Esophagus squamous epithelium (tissue), 5 donors: ENCODE measurements at regions not wholly inside any gene's neighbourhood (a gene's known extent, or its start where the extent isn't known, plus 50 kb on each side); places are given as distances from the start of the nearest gene placed in this dataset.

Source experiments
- DNase-seq: peaks from one replicate; lab custom pipeline; 2025; lab: John Stamatoyannopoulos, UW
- H3K27ac ChIP-seq, 4 donors: fragments of 200-600 bp; sonication (generic); one replicate each; pipeline ENCODE4 v1.5.1; 2016 to 2019; ENCODE audit warnings: mild to moderate bottlenecking in 1 of 4
- H3K27me3 ChIP-seq, 4 donors: fragments of 200-600 bp; sonication (generic); 1 replicate in 3 of 4; 2 replicates in 1 of 4; pipeline versions ENCODE4 v1.5.1 to v1.6.0; 2017 to 2021; ENCODE audit warnings: antibody characterized with exemption in 1 of 4
- H3K36me3 ChIP-seq, 3 donors: fragments of 200-600 bp; sonication (generic); one replicate each; pipeline ENCODE4 v1.5.1; 2016 to 2019
- H3K4me1 ChIP-seq, 3 donors: fragments of 200-600 bp; sonication (generic); one replicate each; pipeline ENCODE4 v1.5.1; 2017 to 2019
- H3K4me3 ChIP-seq, 4 donors: fragments of 200-600 bp; sonication (generic); 1 replicate in 3 of 4; 2 replicates in 1 of 4; pipeline ENCODE4 v1.5.1; 2016 to 2019; ENCODE audit warnings: mild to moderate bottlenecking in 2 of 4, moderate library complexity in 1 of 4
- H3K9me3 ChIP-seq, 3 donors: fragments of 200-600 bp; sonication (generic); one replicate each; pipeline ENCODE4 v1.5.1; 2016 to 2019
- POLR2A ChIP-seq, 4 donors: fragments of 450-650 bp; IDR thresholded peaks; one replicate each; pipeline ENCODE4 v1.6.1; 2017; ENCODE audit warnings: antibody characterized with exemption in 4 of 4, mild to moderate bottlenecking in 4 of 4, moderate library complexity in 3 of 4
- WGBS, 2 donors: methylation state at CpG; one replicate each; pipeline ENCODE4 v1.1.5; 2018; 5-methylcytosine and 5-hydroxymethylcytosine counted together
- intact Hi-C: fragments of 100-400 bp; cut with DNase I; formaldehyde crosslinking; loops from one replicate; pipeline ENCODE4 v1.15.0; 2022
- TF ChIP-seq, protein P1 (sequence below), 6 experiments: fragments of 450-650 bp in 4 of 6; fragments of 200-600 bp in 2 of 6; sonication (generic) in 2 of 6; IDR thresholded peaks; one replicate each; pipeline ENCODE4 v1.5.1; 2016 to 2019; ENCODE audit warnings: antibody characterized with exemption in 6 of 6, mild to moderate bottlenecking in 4 of 6, moderate library complexity in 4 of 6
- donor health status: DM: yes; HTN: yes; CAD: no.

DNA sequence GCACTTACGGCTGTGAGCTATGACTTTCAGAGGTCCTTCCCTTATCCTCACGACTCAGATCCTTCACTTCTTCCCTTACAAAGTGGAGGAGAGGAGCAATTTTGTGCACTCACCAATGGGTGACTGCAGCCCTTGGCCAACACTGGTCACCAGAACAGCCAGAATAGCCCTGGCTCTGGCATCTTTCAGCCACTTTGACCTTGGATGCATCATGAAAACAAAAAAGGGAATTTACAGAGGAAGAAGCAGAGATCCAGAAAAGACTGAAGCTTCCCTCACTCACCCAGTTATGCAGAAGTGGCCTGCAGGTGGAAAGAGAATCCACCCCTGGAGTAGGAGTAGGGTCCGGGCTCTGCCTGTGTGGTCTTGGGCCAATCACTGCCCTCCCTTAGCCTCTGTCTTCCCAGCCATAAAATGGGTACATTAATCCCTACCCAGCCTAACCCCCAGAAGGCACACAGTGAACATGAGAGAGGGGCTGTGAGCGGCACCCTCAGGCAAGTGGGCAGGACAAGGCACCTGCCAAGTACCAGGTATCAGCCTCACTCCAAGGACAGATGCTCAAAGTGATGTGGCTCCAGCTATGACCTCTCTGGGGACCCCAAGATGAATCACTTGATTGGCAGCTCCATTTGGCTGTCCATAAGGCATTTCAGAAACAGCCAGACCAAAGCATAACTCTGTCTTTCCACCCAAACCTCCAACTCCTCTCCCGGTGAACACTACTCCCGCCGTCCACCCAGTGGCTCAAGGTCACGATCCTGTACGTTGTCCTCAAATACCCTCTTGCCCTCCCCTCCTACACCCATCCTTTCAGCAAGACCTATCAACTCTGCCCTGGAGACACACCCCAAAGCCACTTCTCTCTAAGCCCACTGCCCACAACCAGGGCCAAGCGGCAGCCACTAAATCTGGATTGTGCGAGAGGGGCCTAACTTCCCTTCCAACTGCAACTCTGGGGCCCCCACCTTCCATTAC lies 129.8 kb upstream of the ZMIZ1 start:
- TF ChIP-seq POLR2A (IDR thresholded peaks at IDR 0.05) = no peak
- TF ChIP-seq, protein P1, sequence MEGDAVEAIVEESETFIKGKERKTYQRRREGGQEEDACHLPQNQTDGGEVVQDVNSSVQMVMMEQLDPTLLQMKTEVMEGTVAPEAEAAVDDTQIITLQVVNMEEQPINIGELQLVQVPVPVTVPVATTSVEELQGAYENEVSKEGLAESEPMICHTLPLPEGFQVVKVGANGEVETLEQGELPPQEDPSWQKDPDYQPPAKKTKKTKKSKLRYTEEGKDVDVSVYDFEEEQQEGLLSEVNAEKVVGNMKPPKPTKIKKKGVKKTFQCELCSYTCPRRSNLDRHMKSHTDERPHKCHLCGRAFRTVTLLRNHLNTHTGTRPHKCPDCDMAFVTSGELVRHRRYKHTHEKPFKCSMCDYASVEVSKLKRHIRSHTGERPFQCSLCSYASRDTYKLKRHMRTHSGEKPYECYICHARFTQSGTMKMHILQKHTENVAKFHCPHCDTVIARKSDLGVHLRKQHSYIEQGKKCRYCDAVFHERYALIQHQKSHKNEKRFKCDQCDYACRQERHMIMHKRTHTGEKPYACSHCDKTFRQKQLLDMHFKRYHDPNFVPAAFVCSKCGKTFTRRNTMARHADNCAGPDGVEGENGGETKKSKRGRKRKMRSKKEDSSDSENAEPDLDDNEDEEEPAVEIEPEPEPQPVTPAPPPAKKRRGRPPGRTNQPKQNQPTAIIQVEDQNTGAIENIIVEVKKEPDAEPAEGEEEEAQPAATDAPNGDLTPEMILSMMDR (IDR thresholded peaks at IDR 0.05) = no peak
- peak overlapping the region in 1 of 4 donors; percentile 84 for H3K27ac ChIP-seq
- intact Hi-C loops = no loop called here
- no peak for DNase-seq
- no peaks in the 10 kb centered on the region for H3K36me3 ChIP-seq
- H3K9me3 ChIP-seq = no peaks in the 10 kb centered on the region
- 82 to 94% methylated on average over 10 to 11 of the region's 11 CpGs for WGBS, 2 donors
- H3K4me3 ChIP-seq = no peak overlapping the region
- H3K4me1 ChIP-seq = peaks cover 22 to 44% (median 25%) of the 10 kb centered on the region in 3 donors
- H3K27me3 ChIP-seq = no peaks in the 10 kb centered on the region

GRCh38 chr10:78942091-78942501 lies 126.7 kb upstream of the ZMIZ1 start:
- no peaks in the 10 kb centered on the region for H3K36me3 ChIP-seq
- H3K27me3 ChIP-seq = no peaks in the 10 kb centered on the region
- no peak for DNase-seq
- no peak overlapping the region for H3K27ac ChIP-seq
- intact Hi-C loops = no loop called here
- no peak overlapping the region for H3K4me3 ChIP-seq
- no peaks in the 10 kb centered on the region for H3K9me3 ChIP-seq
- no peak for TF ChIP-seq POLR2A (IDR thresholded peaks at IDR 0.05)
- TF ChIP-seq, protein P1 (IDR thresholded peaks at IDR 0.05) = no peak
- peaks cover 17 to 41% (median 23%) of the 10 kb centered on the region in 3 donors for H3K4me1 ChIP-seq
- WGBS, 2 donors = 76 to 78% methylated on average over 4 of the region's 4 CpGs

GRCh38 chr10:78944723-78945312 lies 123.9 kb upstream of the ZMIZ1 start:
- no peaks in the 10 kb centered on the region for H3K27me3 ChIP-seq
- H3K4me3 ChIP-seq = no peak overlapping the region
- H3K9me3 ChIP-seq = no peaks in the 10 kb centered on the region
- H3K36me3 ChIP-seq = no peaks in the 10 kb centered on the region
- TF ChIP-seq POLR2A (IDR thresholded peaks at IDR 0.05) = no peak
- TF ChIP-seq, protein P1 (IDR thresholded peaks at IDR 0.05) = no peak
- intact Hi-C loops = no loop called here
- H3K27ac ChIP-seq = peak overlapping the region in 3 of 4 donors; percentile 25 to 57 (median 34)
- no peak for DNase-seq
- peaks cover 5 to 55% (median 28%) of the 10 kb centered on the region in 3 donors for H3K4me1 ChIP-seq
- 60 to 64% methylated on average over 3 of the region's 3 CpGs for WGBS, 2 donors

GRCh38 chr10:78945838-78946237 lies 122.9 kb upstream of the ZMIZ1 start:
- Histone ChIP-seq H3K9me3 (no peaks in the 10 kb centered on the region), H3K4me1 (peaks cover 11 to 66% (median 34%) of the 10 kb centered on the region in 3 donors), H3K36me3 (no peaks in the 10 kb centered on the region), H3K4me3 (no peak overlapping the region), H3K27ac (peak overlapping the region in 2 of 4 donors; percentile 0 to 21), H3K27me3 (no peaks in the 10 kb centered on the region)
- intact Hi-C loops = no loop called here
- DNase-seq = no peak
- TF ChIP-seq, protein P1 (IDR thresholded peaks at IDR 0.05) = no peak
- no peak for TF ChIP-seq POLR2A (IDR thresholded peaks at IDR 0.05)
- WGBS, 2 donors = 82 to 84% methylated on average over 4 of the region's 4 CpGs

DNA sequence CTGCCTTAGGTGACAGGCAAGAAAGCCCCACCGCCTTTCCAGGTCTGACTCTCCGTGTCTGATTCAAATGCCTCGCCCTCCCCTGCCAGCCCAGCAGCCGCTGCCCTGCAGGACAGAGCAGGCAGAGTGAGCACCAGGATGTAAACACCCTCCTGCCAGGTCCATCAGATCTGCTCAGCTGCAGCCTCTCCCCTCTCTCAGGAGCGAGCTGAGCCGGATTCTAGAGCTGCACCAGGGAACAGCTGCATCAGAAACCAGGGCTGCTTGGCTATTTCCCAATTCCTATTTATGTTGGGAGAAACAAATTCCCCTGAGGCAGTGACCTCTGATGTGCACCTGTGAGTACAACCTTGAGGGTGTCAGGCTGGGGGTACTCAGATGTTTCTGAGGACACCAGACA lies 121.5 kb upstream of the ZMIZ1 start:
- no peak for DNase-seq

More for the DNA sequence above, 121.5 kb upstream of the ZMIZ1 start:
- intact Hi-C loops = no loop called here
- TF ChIP-seq, protein P1 (IDR thresholded peaks at IDR 0.05) = no peak
- no peak for TF ChIP-seq POLR2A (IDR thresholded peaks at IDR 0.05)
- Histone ChIP-seq H3K27me3 (no peaks in the 10 kb centered on the region), H3K4me3 (no peak overlapping the region), H3K4me1 (peaks cover 11 to 80% (median 45%) of the 10 kb centered on the region in 3 donors), H3K27ac (peak overlapping the region in 3 of 4 donors; percentile 80 to 89 (median 81)), H3K36me3 (no peaks in the 10 kb centered on the region), H3K9me3 (no peaks in the 10 kb centered on the region)
- 51% methylated on average over 6 of the region's 6 CpGs for WGBS, 2 donors
